ENCODE measurements at regions not wholly inside any gene's neighbourhood (a gene's known extent, or its start where the extent isn't known, plus 50 kb on each side); places are given as distances from the start of the nearest gene placed in this dataset.

DNA sequence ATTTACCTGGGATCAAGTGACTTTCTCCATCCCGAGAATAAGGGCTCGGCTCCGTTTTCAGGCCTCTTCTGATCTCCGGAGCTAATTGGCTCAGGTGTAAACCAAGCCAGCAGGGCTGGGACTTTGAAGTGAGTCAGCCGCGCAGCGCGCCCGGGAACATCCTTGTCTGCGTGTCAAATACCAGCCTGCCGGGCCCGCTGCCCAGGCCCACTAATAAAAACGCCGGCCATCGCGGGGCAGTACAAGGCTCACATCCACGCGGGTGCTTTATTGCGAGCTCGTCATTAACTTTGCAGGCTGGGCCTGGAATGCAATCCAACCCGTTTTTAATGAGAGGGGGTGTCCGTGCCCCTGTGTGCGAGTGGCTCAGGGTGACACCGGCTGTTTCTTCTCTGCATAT lies 416.8 kb downstream of the IRX2 start:
- dilution Hi-C loops (cut with MboI; ENCODE audit: extremely low pct_ligation_motif_present, low sequenced_read_pairs) = no loop called here
- TF ChIP-seq EZH2 (IDR thresholded peaks at IDR 0.05; ENCODE audit: borderline replicate concordance, low read depth, low read length, severe bottlenecking) (no peak), POLR2A (IDR thresholded peaks at IDR 0.05; ENCODE audit: low read depth, low read length) (no peak), JUN (IDR thresholded peaks at IDR 0.05; ENCODE audit: borderline replicate concordance, insufficient read depth, insufficient read length, low read depth) (no peak), MYC (IDR thresholded peaks at IDR 0.05; ENCODE audit: low read depth, low read length) (no peak), FOS (IDR thresholded peaks at IDR 0.05; ENCODE audit: borderline replicate concordance, insufficient read depth, low read length) (no peak), POLR2AphosphoS5 (IDR thresholded peaks at IDR 0.05; ENCODE audit: insufficient read depth, low read depth, low read length) (no peak), GATA2 (IDR thresholded peaks at IDR 0.05; ENCODE audit: insufficient read depth, insufficient read length, low read depth, low read length) (no peak)
- TF ChIP-seq, protein P1, sequence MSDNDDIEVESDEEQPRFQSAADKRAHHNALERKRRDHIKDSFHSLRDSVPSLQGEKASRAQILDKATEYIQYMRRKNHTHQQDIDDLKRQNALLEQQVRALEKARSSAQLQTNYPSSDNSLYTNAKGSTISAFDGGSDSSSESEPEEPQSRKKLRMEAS (IDR thresholded peaks at IDR 0.05; ENCODE audit: insufficient read depth, insufficient read length) = no peak
- TF ChIP-seq, protein P2, sequence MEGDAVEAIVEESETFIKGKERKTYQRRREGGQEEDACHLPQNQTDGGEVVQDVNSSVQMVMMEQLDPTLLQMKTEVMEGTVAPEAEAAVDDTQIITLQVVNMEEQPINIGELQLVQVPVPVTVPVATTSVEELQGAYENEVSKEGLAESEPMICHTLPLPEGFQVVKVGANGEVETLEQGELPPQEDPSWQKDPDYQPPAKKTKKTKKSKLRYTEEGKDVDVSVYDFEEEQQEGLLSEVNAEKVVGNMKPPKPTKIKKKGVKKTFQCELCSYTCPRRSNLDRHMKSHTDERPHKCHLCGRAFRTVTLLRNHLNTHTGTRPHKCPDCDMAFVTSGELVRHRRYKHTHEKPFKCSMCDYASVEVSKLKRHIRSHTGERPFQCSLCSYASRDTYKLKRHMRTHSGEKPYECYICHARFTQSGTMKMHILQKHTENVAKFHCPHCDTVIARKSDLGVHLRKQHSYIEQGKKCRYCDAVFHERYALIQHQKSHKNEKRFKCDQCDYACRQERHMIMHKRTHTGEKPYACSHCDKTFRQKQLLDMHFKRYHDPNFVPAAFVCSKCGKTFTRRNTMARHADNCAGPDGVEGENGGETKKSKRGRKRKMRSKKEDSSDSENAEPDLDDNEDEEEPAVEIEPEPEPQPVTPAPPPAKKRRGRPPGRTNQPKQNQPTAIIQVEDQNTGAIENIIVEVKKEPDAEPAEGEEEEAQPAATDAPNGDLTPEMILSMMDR (IDR thresholded peaks at IDR 0.05; ENCODE audit: extremely low read depth in 1 of 2, insufficient read depth in 1 of 2, low read depth in 1 of 2, low read length in 2 of 2) = no peak
- Histone ChIP-seq H4K20me1 (replicated peaks; ENCODE audit: control insufficient read depth, extremely low read depth, insufficient read depth, low read length) (no peaks in the 10 kb centered on the region), H3K9me3 (replicated peaks; ENCODE audit: control insufficient read depth, insufficient read depth, low read length) (peaks cover 16% of the 10 kb centered on the region), H3K9me1 (replicated peaks; ENCODE audit: control insufficient read depth, extremely low read depth, insufficient read depth, low read length) (no peaks in the 10 kb centered on the region), H3K27ac (ENCODE audit: insufficient read depth, low read depth, low read length) (no peak overlapping the region), H3K27me3 (ENCODE audit: control insufficient read depth in 2 of 2, insufficient read depth in 2 of 2, low read length in 2 of 2) (no peaks in the 10 kb centered on the region), H3K4me3 (replicated peaks in 1 of 3; ENCODE audit: insufficient read depth in 1 of 3, low read depth in 1 of 3, low read length in 3 of 3) (no peak overlapping the region), H3K79me2 (ENCODE audit: control insufficient read depth, insufficient read depth, low read length) (no peaks in the 10 kb centered on the region), H3K4me2 (ENCODE audit: insufficient read depth, low read length) (no peak overlapping the region), H3K4me1 (ENCODE audit: control insufficient read depth, extremely low read depth, insufficient read depth, low read length) (no peaks in the 10 kb centered on the region), H3K9ac (replicated peaks; ENCODE audit: extremely low read depth, insufficient read depth, low read length) (no peak overlapping the region), H2AFZ (ENCODE audit: low read depth, low read length) (no peak overlapping the region), H3K36me3 (ENCODE audit: control insufficient read depth in 2 of 2, extremely low read depth in 1 of 2, insufficient read depth in 2 of 2, low read length in 2 of 2) (no peaks in the 10 kb centered on the region)
- FAIRE-seq (no peak), DNase-seq (ENCODE audit: low read depth, low spot score) (no peak)
- BruUV-seq (replicated peaks) = no TSS peak
- ChIA-PET POLR2A (no interaction called here), CTCF (no interaction called here)
- intact Hi-C loops (cut with micrococcal nuclease) = no loop called here

All from endothelial cell of umbilical vein (primary cell).